ENCODE measurements at regions not wholly inside any gene's neighbourhood (a gene's known extent, or its start where the extent isn't known, plus 50 kb on each side); places are given as distances from the start of the nearest gene placed in this dataset.

DNA sequence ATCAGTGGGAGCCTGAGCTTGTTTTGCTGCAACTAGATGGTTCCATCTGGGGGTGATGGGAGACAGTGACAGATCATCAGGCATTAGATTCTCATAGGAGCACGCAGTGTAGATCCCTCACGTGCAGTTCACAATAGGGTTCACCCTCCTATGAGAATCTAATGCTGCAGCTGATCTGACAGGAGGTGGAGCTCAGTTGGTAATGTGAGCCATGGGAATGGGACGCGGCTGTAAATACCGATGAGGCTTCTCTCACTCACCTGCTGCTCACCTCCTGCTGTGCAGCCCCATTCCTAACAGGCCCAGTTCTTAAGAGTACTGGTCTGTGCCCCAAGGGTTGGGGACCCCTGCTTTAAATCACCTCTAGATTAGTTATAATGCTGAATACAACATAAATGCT, 137.5 kb upstream of the PLEKHM1 start:
- TF ChIP-seq CTCF (IDR thresholded peaks at IDR 0.05; ENCODE audit: low read length) (no peak), EZH2 (optimal IDR thresholded peaks at IDR 0.05; ENCODE audit: low read depth, low read length) (no peak)

Measured in MM.1S (cell line).